Activated CD4-positive, alpha-beta T cell treated with anti-CD3 and anti-CD28 coated beads, Interleukin-2, amount 50 U/mL, for 16 hours (primary cell): ENCODE measurements at regions not wholly inside any gene's neighbourhood (a gene's known extent, or its start where the extent isn't known, plus 50 kb on each side); places are given as distances from the start of the nearest gene placed in this dataset.

ENCODE experiments used
- DNase-seq: peaks from one replicate; pipeline ENCODE4 v3.0.0-alpha.2; 2020

DNA sequence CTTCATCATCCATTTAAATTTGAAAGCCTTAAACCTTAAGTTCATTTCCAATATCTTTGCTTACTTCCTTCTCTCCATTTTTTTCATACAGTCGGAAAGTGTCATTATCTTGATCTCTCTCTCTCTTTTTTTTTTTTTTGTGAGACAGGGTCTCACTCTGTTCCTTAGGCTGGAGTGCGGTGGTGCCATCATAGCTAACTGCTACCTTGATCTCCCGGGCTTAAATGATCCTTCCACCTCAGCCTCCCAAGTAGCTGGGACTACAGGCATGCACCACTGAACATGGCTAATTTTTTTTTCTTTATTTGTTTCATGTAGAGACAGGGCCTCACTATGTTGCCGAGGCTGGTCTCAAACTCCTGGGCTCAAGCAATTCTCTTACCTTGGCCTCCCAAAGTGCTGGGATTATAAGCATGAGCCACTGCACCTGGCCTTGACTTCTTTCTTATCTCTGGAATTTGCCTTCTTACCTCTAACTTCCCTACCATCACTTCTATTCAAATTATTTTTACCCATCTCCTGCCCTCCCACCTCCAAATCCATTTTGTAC lies 222.2 kb downstream of the MYCN start:
- no peak for DNase-seq

- DNase-seq = no peak
Observed at GRCh38 chr2:16161768-16162490, 221.6 kb downstream of the MYCN start.

GRCh38 chr2:16161085-16161565 lies 220.8 kb downstream of the MYCN start:
- no peak for DNase-seq

GRCh38 chr2:16160281-16161084 lies 220.1 kb downstream of the MYCN start:
- no peak for DNase-seq

DNA sequence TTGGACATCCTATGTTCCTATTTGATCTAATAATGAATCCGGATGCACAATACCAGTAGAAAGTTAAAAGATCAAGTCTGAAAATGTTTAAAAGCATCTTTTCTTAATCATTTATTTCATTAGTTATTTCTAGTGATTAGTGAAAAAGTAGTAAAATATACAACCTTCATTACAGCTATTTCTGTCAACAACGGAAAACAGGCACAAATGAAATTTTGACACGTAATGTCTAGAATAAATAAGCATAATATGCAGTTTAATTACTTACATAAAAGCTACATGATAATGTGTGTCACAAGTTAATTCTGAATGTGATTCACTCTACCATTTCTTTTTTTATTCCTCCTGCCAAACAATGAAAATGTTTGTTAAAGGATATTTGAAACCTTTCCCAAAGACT lies 216.1 kb downstream of the MYCN start:
- DNase-seq = no peak

GRCh38 chr2:16155766-16156165 lies 215.4 kb downstream of the MYCN start:
- no peak for DNase-seq

DNA sequence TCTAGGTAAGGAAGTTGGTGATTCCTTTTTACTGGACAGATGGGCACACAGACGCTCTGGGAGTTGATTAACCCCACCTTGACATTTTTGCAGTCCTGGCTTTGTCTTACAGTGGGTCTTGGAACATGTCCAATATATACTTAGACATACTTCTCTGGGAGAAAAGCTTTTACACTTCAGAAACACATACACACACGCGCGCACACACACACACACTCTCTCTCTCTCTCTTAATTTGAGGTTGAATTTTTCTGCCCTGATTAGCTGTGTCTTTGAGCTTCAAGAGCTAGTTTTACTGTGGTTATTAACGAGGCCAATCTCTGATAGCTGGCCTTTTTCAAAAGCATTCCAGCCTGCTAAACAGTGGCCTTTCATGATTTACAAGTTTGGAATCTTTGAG lies 215.0 kb downstream of the MYCN start:
- DNase-seq = no peak

DNA sequence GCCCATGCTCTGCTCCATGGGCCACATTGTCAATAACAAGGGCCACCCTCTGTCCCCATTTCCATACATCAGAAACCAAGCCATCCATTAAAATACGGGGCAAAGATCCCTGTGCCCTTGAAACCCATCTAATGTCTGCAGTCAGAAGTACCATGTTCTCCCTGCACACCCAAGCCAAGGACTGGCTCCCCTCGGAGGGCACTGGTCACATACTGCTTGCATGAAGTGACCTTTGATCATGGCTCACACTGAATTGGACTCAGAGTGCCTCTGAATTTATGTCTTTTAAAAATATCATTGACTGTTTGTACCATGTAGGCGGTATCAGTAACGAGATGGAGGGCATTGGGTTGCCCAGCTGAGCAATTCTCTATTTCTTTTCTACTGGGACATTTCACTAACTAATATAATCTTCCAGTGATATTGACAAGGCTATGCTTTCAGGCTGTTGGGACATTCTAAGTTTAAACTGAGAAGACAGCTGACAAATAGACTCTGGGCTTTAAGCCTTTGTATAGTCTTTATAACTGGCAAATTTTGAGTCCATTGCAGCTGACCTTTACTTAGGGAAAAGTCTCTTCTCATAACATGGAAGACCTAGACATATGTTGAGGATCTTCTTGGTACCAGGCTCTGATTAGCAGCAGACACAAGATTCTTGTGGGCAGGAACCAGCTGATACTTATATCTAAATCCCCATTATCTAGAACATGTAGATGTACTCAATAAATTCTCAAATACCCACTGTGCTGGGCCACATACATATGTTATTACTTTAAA lies 214.3 kb downstream of the MYCN start:
- no peak for DNase-seq

GRCh38 chr2:16154061-16154460 lies 213.7 kb downstream of the MYCN start:
- DNase-seq = no peak

- no peak for DNase-seq
Observed at GRCh38 chr2:16153754-16154035, 213.3 kb downstream of the MYCN start.

DNA sequence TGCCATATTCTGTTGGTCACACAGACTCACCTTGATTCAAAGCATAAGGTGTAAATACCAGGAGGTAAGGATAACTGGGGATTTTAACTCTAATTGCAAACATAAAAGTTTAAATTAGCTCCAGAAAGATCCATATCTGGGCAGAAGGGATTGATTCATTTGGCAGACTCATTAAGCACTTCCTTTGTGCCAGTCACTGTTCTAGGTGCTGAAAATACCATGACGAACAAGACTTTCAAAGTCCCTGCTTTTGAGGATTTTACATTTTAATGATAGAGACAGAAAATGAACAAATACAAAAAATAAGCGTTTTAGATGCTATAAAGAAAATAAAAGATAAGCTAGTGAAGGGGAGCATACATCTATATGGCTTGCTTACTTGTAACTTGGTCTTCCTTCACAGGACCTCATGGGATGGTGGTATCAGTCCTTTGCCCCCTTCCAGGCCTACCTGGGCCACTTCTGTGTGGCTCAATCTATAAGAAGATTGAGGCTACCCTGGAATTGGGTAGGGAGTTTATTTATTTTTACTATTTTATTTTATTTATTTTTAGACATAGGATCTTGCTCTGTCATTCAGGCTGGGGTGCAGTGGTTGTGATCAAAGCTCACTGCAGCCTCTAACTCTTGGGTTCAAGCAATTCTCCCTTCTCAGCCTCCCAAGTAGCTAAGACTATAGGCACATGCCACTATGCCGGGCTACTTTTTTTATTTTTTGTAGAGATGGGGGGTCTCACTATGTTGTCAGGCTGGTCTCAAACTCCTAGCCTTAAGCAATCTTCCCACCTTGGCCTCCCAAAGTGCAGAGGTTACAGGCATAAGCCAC lies 212.8 kb downstream of the MYCN start:
- no peak for DNase-seq

- DNase-seq = no peak
Observed at GRCh38 chr2:16152071-16152927, 211.9 kb downstream of the MYCN start.

DNA sequence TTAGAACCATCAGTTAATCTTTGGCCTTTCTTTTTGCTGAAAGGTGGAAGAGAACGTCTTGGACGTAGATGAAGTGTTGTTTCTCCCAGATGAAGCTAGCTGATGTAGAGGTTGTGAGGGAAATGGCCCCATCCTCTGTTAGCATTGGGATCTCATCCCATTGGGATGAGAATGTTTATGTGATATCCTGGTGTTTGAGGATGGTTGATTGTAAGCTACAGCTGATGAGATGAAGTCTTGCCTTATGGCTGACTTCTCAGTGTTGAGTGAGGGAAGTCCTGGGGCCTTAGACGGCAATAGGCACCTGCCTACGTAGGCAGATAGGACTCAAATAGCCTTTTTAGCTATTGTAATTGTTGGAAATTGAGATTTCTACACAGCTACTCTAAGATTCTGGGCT lies 211.3 kb downstream of the MYCN start:
- no peak for DNase-seq

- DNase-seq = no peak
Observed at GRCh38 chr2:16151281-16151570, 210.9 kb downstream of the MYCN start.

DNA sequence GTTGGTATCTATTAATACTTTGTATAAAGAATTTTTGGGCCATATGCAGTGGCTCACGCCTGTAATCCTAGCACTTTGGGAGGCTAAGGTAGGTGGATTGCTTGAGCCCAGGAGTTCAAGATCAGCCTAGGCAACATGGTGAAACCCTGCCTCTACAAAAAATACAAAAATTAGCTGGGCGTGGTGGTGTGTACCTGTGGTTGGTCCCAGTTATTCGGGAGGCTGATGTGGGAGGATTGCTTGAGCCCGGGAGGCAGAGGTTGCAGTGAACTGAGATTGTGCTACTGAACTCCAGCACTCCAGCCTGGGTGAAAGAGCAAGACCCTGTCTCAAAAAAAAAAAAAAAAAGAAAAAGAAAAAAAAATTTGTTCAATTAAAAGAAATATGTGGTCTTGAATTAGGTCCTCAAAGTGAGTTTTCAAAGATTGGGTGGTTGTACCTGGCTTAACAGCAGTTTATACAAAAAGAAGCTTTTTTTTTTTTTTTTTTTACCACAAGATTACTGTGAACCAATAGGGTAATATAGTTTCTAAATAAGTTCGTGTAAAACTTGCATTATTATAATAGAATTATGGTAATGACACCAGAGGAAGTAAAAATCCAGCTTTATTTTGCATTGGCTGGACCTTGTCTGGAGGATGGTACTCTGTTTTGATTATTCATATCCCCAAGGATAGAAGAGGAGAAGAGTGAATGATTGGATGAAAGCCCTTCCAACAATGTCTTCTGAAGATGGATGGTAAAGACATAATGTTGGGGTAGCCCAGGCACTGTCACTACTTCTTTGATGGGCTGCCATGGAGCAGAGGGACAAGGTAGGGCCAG lies 210.3 kb downstream of the MYCN start:
- no peak for DNase-seq

- DNase-seq = no peak
Observed at GRCh38 chr2:16149349-16150243, 209.2 kb downstream of the MYCN start.

- DNase-seq = no peak
Observed at GRCh38 chr2:16148632-16149348, 208.4 kb downstream of the MYCN start.

DNA sequence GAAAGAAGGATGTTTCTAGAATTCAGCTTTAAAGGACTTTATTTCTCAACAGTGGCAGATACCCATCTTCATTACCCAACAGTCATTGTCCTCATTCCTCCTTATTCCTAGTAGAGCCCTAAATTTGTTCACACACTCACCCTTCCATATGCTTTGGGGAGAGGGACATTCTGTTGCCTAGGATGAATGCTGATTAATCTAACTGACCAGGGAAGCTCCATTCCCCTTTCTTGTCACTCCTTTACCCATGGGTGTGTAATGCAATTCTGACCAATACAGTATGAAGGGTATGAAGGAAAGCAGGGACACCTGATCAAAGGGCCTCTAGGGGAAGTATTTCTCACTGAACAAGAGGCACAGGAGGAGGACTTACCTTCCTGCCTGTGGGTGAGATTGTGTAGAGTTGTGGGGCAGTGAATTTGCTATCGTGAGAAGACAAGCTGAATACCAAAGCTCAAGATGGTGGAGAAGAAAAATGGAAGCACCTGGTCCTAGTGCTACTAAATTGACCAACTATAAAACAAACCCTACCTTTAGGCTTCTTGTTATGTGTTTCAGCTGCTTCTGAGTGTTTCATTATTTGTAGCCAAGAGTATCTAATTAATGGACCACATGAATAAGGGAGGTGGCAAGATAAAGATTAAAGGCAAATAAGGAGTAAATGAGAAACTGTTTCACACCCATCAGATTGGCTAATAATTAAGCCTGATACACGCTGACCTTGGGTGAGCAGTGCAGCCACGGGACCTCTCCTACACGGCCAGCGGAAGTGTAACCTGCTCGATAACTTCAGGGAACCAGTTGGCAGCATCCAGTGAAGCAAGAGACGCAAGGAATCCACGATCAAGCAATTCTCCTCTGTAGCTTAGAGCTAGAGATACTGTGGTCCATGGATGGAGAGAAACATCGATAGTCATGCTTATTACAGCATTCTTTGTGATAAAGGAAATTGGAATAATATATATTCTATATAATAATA lies 202.3 kb downstream of the MYCN start:
- DNase-seq = no peak
